ENCODE measurements at regions not wholly inside any gene's neighbourhood (a gene's known extent, or its start where the extent isn't known, plus 50 kb on each side); places are given as distances from the start of the nearest gene placed in this dataset.
"Not testable (repeated sequence)": the region's sequence is repeated elsewhere in the genome, so short reads cannot be mapped to it uniquely, and the experiment has no call there.

GRCh38 chr5:163870441-163870840 is 365.0 kb downstream of the MAT2B start:
- ATAC-seq = no peak
- TF ChIP-seq PPARA (CRISPR knock-in tag; IDR thresholded peaks at IDR 0.05; ENCODE audit: borderline replicate concordance) = no peak
- TF ChIP-seq ZFP30 (CRISPR knock-in tag; IDR thresholded peaks at IDR 0.05) = no peak
- no peak for TF ChIP-seq ISL1 (CRISPR knock-in tag; IDR thresholded peaks at IDR 0.05)
- TF ChIP-seq CSDC2 (CRISPR knock-in tag; IDR thresholded peaks at IDR 0.05) = no peak
- TF ChIP-seq, protein P1, sequence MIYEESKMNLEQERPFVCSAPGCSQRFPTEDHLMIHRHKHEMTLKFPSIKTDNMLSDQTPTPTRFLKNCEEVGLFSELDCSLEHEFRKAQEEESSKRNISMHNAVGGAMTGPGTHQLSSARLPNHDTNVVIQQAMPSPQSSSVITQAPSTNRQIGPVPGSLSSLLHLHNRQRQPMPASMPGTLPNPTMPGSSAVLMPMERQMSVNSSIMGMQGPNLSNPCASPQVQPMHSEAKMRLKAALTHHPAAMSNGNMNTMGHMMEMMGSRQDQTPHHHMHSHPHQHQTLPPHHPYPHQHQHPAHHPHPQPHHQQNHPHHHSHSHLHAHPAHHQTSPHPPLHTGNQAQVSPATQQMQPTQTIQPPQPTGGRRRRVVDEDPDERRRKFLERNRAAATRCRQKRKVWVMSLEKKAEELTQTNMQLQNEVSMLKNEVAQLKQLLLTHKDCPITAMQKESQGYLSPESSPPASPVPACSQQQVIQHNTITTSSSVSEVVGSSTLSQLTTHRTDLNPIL (CRISPR knock-in tag; IDR thresholded peaks at IDR 0.05; ENCODE audit: low read depth) = no peak
- no peak for TF ChIP-seq ZNF565 (CRISPR knock-in tag; conservative IDR thresholded peaks at IDR 0.05; ENCODE audit: low read depth)
- TF ChIP-seq GLIS3 (CRISPR knock-in tag; IDR thresholded peaks at IDR 0.05) = no peak
- TF ChIP-seq, protein P2, sequence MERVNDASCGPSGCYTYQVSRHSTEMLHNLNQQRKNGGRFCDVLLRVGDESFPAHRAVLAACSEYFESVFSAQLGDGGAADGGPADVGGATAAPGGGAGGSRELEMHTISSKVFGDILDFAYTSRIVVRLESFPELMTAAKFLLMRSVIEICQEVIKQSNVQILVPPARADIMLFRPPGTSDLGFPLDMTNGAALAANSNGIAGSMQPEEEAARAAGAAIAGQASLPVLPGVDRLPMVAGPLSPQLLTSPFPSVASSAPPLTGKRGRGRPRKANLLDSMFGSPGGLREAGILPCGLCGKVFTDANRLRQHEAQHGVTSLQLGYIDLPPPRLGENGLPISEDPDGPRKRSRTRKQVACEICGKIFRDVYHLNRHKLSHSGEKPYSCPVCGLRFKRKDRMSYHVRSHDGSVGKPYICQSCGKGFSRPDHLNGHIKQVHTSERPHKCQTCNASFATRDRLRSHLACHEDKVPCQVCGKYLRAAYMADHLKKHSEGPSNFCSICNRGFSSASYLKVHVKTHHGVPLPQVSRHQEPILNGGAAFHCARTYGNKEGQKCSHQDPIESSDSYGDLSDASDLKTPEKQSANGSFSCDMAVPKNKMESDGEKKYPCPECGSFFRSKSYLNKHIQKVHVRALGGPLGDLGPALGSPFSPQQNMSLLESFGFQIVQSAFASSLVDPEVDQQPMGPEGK (CRISPR knock-in tag; IDR thresholded peaks at IDR 0.05; ENCODE audit: borderline replicate concordance) = no peak
- TF ChIP-seq, protein P3, sequence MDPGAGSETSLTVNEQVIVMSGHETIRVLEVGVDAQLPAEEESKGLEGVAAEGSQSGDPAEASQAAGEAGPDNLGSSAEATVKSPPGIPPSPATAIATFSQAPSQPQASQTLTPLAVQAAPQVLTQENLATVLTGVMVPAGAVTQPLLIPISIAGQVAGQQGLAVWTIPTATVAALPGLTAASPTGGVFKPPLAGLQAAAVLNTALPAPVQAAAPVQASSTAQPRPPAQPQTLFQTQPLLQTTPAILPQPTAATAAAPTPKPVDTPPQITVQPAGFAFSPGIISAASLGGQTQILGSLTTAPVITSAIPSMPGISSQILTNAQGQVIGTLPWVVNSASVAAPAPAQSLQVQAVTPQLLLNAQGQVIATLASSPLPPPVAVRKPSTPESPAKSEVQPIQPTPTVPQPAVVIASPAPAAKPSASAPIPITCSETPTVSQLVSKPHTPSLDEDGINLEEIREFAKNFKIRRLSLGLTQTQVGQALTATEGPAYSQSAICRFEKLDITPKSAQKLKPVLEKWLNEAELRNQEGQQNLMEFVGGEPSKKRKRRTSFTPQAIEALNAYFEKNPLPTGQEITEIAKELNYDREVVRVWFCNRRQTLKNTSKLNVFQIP (CRISPR knock-in tag; IDR thresholded peaks at IDR 0.05; ENCODE audit: borderline replicate concordance, low read depth) = no peak
- TF ChIP-seq BACH2 (CRISPR knock-in tag; IDR thresholded peaks at IDR 0.05; ENCODE audit: borderline replicate concordance) = no peak
- TF ChIP-seq, protein P4, sequence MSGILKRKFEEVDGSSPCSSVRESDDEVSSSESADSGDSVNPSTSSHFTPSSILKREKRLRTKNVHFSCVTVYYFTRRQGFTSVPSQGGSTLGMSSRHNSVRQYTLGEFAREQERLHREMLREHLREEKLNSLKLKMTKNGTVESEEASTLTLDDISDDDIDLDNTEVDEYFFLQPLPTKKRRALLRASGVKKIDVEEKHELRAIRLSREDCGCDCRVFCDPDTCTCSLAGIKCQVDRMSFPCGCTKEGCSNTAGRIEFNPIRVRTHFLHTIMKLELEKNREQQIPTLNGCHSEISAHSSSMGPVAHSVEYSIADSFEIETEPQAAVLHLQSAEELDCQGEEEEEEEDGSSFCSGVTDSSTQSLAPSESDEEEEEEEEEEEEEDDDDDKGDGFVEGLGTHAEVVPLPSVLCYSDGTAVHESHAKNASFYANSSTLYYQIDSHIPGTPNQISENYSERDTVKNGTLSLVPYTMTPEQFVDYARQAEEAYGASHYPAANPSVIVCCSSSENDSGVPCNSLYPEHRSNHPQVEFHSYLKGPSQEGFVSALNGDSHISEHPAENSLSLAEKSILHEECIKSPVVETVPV (CRISPR knock-in tag; IDR thresholded peaks at IDR 0.05) = no peak
- TF ChIP-seq ZC3H10 (CRISPR knock-in tag; IDR thresholded peaks at IDR 0.05) = no peak
- TF ChIP-seq ZFP3 (CRISPR knock-in tag; IDR thresholded peaks at IDR 0.05) = no peak
- TF ChIP-seq RARB (CRISPR knock-in tag; IDR thresholded peaks at IDR 0.05) = no peak

GRCh38 chr5:163874431-163874830 is 369.0 kb downstream of the MAT2B start:
- no peak for ATAC-seq
- TF ChIP-seq, protein P3 (CRISPR knock-in tag; IDR thresholded peaks at IDR 0.05; ENCODE audit: borderline replicate concordance, low read depth) = no peak
- TF ChIP-seq, protein P5, sequence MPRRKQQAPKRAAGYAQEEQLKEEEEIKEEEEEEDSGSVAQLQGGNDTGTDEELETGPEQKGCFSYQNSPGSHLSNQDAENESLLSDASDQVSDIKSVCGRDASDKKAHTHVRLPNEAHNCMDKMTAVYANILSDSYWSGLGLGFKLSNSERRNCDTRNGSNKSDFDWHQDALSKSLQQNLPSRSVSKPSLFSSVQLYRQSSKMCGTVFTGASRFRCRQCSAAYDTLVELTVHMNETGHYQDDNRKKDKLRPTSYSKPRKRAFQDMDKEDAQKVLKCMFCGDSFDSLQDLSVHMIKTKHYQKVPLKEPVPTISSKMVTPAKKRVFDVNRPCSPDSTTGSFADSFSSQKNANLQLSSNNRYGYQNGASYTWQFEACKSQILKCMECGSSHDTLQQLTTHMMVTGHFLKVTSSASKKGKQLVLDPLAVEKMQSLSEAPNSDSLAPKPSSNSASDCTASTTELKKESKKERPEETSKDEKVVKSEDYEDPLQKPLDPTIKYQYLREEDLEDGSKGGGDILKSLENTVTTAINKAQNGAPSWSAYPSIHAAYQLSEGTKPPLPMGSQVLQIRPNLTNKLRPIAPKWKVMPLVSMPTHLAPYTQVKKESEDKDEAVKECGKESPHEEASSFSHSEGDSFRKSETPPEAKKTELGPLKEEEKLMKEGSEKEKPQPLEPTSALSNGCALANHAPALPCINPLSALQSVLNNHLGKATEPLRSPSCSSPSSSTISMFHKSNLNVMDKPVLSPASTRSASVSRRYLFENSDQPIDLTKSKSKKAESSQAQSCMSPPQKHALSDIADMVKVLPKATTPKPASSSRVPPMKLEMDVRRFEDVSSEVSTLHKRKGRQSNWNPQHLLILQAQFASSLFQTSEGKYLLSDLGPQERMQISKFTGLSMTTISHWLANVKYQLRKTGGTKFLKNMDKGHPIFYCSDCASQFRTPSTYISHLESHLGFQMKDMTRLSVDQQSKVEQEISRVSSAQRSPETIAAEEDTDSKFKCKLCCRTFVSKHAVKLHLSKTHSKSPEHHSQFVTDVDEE (CRISPR knock-in tag; IDR thresholded peaks at IDR 0.05) = no peak
- TF ChIP-seq PPARA (CRISPR knock-in tag; IDR thresholded peaks at IDR 0.05; ENCODE audit: borderline replicate concordance) (no peak), CSDC2 (CRISPR knock-in tag; IDR thresholded peaks at IDR 0.05) (no peak), TOX (CRISPR knock-in tag; IDR thresholded peaks at IDR 0.05; ENCODE audit: borderline replicate concordance) (no peak), TCF4 (CRISPR knock-in tag; IDR thresholded peaks at IDR 0.05; ENCODE audit: borderline replicate concordance) (no peak), BACH2 (CRISPR knock-in tag; IDR thresholded peaks at IDR 0.05; ENCODE audit: borderline replicate concordance) (no peak), ZC3H10 (CRISPR knock-in tag; IDR thresholded peaks at IDR 0.05) (no peak), ZNF565 (CRISPR knock-in tag; conservative IDR thresholded peaks at IDR 0.05; ENCODE audit: low read depth) (no peak)
- TF ChIP-seq, protein P2 (CRISPR knock-in tag; IDR thresholded peaks at IDR 0.05; ENCODE audit: borderline replicate concordance) = no peak
- TF ChIP-seq, protein P4 (CRISPR knock-in tag; IDR thresholded peaks at IDR 0.05) = no peak

DNA sequence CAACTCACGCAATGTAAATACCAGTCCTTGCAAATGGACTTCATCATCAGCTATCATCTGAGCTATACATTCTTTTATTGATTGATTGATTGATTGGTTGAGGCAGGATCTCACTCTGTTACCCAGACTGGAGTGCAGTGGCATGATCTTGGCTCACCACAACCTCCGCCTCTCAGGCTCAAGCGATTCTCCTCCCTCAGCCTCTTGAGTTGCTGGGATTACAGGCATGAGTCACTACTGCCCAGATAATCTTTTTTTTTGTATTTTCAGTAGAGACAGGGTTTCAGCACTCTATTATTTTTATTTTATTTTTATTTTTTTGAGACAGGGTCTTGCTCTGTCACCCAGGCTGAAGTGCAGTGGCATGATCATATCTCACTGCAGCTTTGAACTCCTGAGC is 369.5 kb downstream of the MAT2B start:
- not testable (repeated sequence) for ATAC-seq

Measured in SK-N-SH treated with all-trans-retinoic acid at 6 μM for 48 hours (cell line).